Prostate gland (tissue), 2 donors: ENCODE measurements at regions not wholly inside any gene's neighbourhood (a gene's known extent, or its start where the extent isn't known, plus 50 kb on each side); places are given as distances from the start of the nearest gene placed in this dataset.

Source experiments
- DNase-seq: peaks from one replicate; pipeline ENCODE4 v3.0.0-alpha.2; 2019; ENCODE audit warnings: low spot score
- H3K27ac ChIP-seq, 2 donors: fragments of 200-600 bp; sonication (generic); 2 replicates each; pipeline ENCODE4 v1.5.1; 2017 to 2019
- H3K27me3 ChIP-seq: fragments of 200-600 bp; sonication (generic); replicated peaks from 2 replicates; pipeline ENCODE4 v1.5.1; 2019; ENCODE audit not compliant: insufficient read depth
- H3K36me3 ChIP-seq, 2 donors: fragments of 200-600 bp; sonication (generic); 1 replicate in 1 of 2; 2 replicates in 1 of 2; pipeline versions ENCODE4 v1.5.1 to v1.8.1; 2017 to 2019
- H3K4me1 ChIP-seq: fragments of 200-600 bp; sonication (generic); replicated peaks from 2 replicates; pipeline ENCODE4 v1.5.1; 2019
- H3K4me3 ChIP-seq, 2 donors: fragments of 200-600 bp; sonication (generic); 2 replicates each; pipeline ENCODE4 v1.5.1; 2017 to 2019
- H3K9me3 ChIP-seq: fragments of 200-600 bp; sonication (generic); 2 replicates; pipeline ENCODE4 v1.5.1; 2017
- POLR2A ChIP-seq: fragments of 450-650 bp; IDR thresholded peaks from one replicate; pipeline ENCODE4 v1.6.1; 2016; ENCODE audit warnings: antibody characterized with exemption, mild to moderate bottlenecking
- POLR2AphosphoS5 ChIP-seq: sonication (generic); formaldehyde crosslinking; IDR thresholded peaks from one replicate; pipeline ENCODE4 v1.6.1; 2017; ENCODE audit warnings: antibody characterized with exemption
- WGBS: methylation state at CpG from one replicate; pipeline ENCODE4 v1.1.5; 2018; 5-methylcytosine and 5-hydroxymethylcytosine counted together
- intact Hi-C: fragments of 100-400 bp; cut with DNase I; formaldehyde crosslinking; loops from one replicate; pipeline ENCODE4 v1.14.2; 2022
- TF ChIP-seq, protein P1 (sequence below), 4 experiments: fragments of 200-600 bp in 2 of 4; fragments of 450-650 bp in 2 of 4; sonication (generic) in 2 of 4; IDR thresholded peaks; 1 replicate in 3 of 4; 2 replicates in 1 of 4; pipeline ENCODE4 v1.5.1; 2016 to 2019; ENCODE audit warnings: antibody characterized with exemption in 4 of 4, mild to moderate bottlenecking in 2 of 4, moderate library complexity in 2 of 4

DNA sequence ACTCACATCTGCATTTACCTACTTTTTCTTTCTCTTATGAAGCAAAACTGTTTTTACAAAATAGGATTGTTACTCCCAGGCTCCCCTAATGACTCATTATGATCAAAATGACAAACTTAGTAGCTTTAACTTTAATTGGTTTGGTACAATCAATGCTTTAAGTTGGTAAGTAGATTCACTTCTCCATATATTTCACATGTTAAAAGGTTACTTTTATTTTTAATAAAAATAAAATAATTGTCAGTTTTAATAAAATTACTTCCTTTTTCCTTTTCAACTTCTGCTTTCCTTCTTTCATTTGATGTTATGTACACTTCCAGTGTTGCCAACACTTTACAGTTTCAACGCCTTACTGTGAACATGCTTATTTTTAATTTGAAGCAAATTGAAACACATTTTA, 477.6 kb downstream of the SETD4 start:
- H3K27me3 ChIP-seq, result no peaks in the 10 kb centered on the region
- no peak for DNase-seq
- no peaks in the 10 kb centered on the region for H3K36me3 ChIP-seq
- H3K9me3 ChIP-seq, result no peaks in the 10 kb centered on the region
- WGBS, result 81% methylated on average over 1 of the region's 1 CpG
- H3K4me3 ChIP-seq, result no peak overlapping the region
- no peaks in the 10 kb centered on the region for H3K4me1 ChIP-seq
- H3K27ac ChIP-seq, result no peak overlapping the region
- TF ChIP-seq POLR2AphosphoS5 (no peak), POLR2A (no peak)
- TF ChIP-seq, protein P1, sequence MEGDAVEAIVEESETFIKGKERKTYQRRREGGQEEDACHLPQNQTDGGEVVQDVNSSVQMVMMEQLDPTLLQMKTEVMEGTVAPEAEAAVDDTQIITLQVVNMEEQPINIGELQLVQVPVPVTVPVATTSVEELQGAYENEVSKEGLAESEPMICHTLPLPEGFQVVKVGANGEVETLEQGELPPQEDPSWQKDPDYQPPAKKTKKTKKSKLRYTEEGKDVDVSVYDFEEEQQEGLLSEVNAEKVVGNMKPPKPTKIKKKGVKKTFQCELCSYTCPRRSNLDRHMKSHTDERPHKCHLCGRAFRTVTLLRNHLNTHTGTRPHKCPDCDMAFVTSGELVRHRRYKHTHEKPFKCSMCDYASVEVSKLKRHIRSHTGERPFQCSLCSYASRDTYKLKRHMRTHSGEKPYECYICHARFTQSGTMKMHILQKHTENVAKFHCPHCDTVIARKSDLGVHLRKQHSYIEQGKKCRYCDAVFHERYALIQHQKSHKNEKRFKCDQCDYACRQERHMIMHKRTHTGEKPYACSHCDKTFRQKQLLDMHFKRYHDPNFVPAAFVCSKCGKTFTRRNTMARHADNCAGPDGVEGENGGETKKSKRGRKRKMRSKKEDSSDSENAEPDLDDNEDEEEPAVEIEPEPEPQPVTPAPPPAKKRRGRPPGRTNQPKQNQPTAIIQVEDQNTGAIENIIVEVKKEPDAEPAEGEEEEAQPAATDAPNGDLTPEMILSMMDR (IDR thresholded peaks at IDR 0.05), result no peak
- intact Hi-C loops, result no loop called here

DNA sequence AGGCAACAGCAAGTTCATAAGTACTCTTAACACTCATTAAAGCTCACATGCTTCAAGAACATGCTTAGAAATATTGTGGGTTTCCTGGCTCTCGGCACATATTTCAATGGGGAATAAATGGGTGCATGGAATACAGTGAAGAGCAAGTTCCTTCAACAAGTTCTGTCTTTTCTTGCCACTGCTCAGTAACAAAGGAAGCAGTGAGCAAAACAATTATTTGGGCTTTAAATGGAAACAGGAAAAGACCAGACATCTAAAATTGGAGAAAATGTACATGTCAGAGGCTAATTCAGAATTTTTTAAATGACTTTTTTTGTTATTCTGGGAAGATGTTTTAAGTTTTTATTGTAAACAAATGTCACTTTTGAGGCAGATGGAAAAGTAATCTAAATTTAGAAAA, 478.7 kb downstream of the SETD4 start:
- Histone ChIP-seq H3K9me3 (no peaks in the 10 kb centered on the region), H3K27ac (no peak overlapping the region), H3K36me3 (no peaks in the 10 kb centered on the region), H3K4me3 (no peak overlapping the region), H3K4me1 (no peaks in the 10 kb centered on the region), H3K27me3 (no peaks in the 10 kb centered on the region)
- 79% methylated on average over 1 of the region's 1 CpG for WGBS
- intact Hi-C loops, result no loop called here
- DNase-seq, result no peak
- TF ChIP-seq POLR2A (no peak), POLR2AphosphoS5 (no peak)
- TF ChIP-seq, protein P1 (IDR thresholded peaks at IDR 0.05), result no peak

DNA sequence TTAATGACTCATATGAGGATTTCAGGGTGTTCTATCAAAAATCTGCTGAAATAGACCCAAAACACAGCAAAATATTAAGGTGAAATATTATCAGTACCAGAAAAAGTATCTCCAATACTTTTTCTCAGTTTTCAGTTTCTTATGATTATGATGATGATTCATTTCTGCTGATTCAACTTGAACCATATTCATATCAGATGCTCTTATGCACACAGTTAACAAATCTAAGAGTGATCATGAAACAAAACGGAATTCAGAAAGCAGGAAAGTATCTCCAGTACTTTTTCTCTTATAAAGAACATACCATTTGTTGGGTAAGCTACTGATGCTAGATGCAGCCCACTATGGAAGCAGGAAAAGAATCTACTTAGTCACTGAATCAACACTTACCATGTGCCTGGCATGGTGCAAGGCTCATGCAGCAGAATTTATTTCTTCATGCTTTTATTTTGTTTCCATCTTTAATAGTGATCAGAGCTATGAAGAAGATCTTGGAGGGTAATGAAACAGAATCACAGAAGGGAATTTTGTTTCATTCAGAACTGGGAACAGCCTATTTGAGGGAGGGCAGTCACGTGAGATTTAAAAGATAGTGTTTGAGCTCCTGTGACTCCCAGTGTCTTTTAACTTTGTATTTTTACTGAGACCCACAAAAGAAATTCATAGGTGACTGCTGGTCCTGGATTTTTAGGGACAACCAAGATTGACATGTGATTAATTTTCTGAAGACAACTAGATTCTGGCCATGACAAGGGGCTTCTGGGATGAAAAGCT, 480.6 kb downstream of the SETD4 start:
- no peaks in the 10 kb centered on the region for H3K4me1 ChIP-seq
- TF ChIP-seq POLR2A (no peak), POLR2AphosphoS5 (no peak)
- TF ChIP-seq, protein P1 (IDR thresholded peaks at IDR 0.05), result no peak
- intact Hi-C loops, result no loop called here
- WGBS, result 91% methylated on average over 2 of the region's 2 CpGs
- H3K36me3 ChIP-seq, result no peaks in the 10 kb centered on the region
- no peak for DNase-seq
- no peaks in the 10 kb centered on the region for H3K9me3 ChIP-seq
- H3K4me3 ChIP-seq, result no peak overlapping the region
- no peaks in the 10 kb centered on the region for H3K27me3 ChIP-seq
- H3K27ac ChIP-seq, result no peak overlapping the region

DNA sequence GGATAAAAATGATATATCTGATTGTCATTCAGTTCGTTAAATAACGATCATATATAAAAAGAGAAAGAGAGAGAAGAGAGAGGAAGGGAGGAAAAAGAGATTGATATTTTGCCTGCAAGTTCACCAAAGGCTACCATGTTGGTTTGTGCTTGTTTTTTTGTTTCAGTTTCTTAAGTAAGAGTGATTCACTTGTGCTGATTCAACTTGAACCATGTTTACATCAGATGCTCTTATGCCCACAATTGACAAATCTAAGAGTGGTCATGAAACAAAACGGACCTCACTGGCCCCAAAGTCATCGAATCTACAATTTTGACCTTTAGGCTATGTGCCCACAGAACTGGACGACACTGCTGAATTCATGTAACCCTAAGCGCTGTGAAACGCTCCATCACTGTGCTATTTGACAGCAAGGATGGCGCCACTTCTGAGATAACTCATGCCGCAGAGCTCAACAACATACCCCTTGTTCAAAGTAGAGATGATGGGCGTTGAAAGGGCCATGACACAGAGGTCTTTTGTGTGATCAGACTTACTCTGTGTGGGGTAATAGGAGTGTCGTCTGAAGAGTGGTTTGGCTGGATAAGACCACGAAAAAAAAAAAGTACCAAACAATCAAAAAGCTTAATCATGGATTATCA, 481.4 kb downstream of the SETD4 start:
- Histone ChIP-seq H3K4me3 (no peak overlapping the region), H3K4me1 (no peaks in the 10 kb centered on the region), H3K36me3 (no peaks in the 10 kb centered on the region), H3K9me3 (no peaks in the 10 kb centered on the region), H3K27ac (no peak overlapping the region), H3K27me3 (no peaks in the 10 kb centered on the region)
- TF ChIP-seq, protein P1 (IDR thresholded peaks at IDR 0.05), result no peak
- TF ChIP-seq POLR2A, result no peak
- TF ChIP-seq POLR2AphosphoS5, result no peak
- 92% methylated on average over 12 of the region's 12 CpGs for WGBS
- intact Hi-C loops, result no loop called here
- DNase-seq, result no peak

DNA sequence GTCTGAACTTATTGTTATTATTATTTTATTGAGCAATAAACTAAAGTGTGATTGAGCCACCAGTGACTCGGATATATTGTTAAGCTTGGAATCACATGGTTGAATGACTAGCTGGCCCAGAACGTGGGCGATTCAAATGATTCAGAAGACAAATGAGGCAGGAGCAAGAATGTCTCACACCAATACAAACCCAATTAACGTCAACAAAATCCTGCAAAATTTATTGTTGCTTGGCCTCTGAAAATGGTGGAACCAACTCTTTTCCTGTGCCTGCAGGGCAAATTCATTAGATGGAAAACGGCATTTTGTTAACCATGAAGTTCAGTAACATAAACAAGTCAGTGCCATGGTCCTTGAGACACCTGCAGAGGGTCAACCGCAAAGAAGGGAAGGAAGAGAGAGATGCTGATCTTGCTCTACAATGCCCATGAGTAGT, 482.0 kb downstream of the SETD4 start:
- Histone ChIP-seq H3K27ac (no peak overlapping the region), H3K36me3 (no peaks in the 10 kb centered on the region), H3K27me3 (no peaks in the 10 kb centered on the region), H3K9me3 (no peaks in the 10 kb centered on the region), H3K4me3 (no peak overlapping the region), H3K4me1 (no peaks in the 10 kb centered on the region)
- DNase-seq, result no peak
- TF ChIP-seq, protein P1 (IDR thresholded peaks at IDR 0.05), result no peak
- TF ChIP-seq POLR2A, result no peak
- TF ChIP-seq POLR2AphosphoS5, result no peak
- intact Hi-C loops, result no loop called here
- WGBS, result 42% methylated on average over 6 of the region's 6 CpGs
